HG03342 (cell line): ENCODE measurements at regions not wholly inside any gene's neighbourhood (a gene's known extent, or its start where the extent isn't known, plus 50 kb on each side); places are given as distances from the start of the nearest gene placed in this dataset.
"Not testable (repeated sequence)": the region's sequence is repeated elsewhere in the genome, so short reads cannot be mapped to it uniquely, and the experiment has no call there.

ENCODE experiments used
- ATAC-seq: cut with Tn5 transposase; IDR thresholded peaks from one replicate; pipeline ENCODE4 v1.9.1; 2021; ENCODE audit warnings: mild to moderate bottlenecking, moderate library complexity; ENCODE audit not compliant: unreplicated experiment

DNA sequence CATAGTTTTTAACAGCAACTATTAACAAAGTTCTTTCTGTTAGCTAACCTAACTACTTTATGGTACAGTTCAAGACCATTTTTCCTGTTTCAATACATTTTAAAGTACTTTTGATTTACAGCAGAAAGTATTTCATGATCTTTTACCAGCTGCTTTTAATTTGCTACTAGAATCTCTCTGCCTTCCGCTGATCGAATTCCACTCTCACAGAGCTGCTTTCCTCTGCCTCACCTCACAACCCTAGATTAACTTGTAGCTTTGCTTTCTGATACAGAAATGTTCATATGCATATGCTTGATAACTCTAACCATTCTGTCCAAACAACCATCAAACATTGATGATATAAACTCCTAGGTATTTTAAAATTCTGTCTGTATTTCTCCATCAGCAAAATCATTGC, 463.2 kb upstream of the ZEB2 start:
- no peak for ATAC-seq

DNA sequence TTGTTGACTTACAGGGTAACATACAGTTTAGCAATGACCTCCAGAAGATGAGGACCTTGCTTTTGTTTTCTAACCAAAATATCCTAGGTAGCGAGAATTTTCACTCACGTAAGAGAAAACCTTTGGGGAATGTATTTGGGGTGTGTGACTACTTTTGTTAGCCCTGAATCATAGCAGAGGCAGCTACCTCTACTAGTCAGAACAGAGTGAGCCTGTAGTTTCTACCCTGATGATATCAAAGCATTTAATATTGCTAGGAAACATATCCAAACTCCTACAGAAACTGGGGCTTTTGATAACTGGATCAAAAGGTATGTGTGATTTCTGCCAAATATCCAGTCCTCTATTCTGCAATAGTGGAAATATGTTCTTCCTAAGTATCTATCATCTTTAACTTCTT, 462.6 kb upstream of the ZEB2 start:
- ATAC-seq: no peak

DNA sequence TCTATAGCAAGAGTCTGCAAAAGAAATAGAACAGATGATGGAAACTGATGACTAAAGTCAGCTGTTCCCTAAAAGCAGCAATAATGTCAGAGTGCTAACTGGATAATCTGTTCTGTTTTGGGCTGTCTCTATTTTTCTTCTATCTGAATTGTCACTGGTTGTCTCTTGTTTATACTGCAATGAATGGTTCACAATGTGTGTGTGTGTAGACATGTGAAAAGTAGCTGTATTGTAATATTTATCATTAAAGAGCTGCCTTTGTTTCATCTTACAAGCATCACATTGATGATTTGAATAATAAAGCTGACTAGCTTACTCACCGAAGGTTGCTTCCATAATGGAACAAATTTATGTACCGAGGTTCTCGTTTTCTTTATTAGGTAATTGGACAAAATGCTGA, 456.0 kb upstream of the ZEB2 start:
- ATAC-seq: no peak

DNA sequence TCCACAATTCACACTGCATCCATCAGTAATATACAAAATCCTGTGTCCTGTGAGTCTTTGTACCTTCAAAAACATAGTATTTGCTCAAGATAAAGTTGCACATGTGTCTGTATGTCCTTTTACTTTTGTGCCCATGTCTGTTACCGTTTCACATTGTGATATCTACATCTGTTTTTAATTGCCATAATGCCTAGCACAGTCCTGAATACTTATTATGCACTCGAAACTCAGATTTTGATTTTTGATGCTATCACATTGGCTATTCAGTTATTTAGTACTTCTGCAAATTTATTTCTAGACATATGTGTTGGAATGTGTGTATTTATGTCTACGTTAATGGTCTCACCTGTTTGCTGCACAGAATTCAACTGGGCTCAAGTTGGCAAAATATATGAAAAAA, 452.8 kb upstream of the ZEB2 start:
- no peak for ATAC-seq

DNA sequence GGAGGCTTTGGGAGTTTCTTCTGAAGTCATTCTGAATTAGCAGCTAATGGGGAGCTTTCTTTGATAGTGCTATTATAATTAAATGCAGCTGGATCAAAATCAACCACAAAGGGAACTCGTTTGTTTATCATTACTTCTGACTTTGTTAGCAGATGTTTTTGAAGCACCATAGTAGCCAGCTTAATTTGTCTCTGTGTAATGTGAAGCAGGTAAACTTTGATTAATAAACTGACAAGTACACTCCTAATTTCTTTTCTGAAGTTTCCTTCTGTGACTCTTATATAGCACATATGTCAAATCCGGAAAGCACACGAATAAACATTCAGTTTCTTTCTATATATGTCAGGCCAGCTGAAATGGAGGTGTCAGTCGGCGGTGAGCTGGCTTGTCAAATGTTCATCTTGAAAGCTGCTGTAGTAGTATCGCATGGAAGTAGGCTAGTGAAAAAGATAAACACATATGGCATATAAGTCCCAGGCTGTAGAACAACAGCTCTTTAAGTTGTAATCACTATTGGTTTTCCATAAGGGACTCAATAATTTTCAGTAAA, 451.9 kb upstream of the ZEB2 start:
- ATAC-seq: no peak

DNA sequence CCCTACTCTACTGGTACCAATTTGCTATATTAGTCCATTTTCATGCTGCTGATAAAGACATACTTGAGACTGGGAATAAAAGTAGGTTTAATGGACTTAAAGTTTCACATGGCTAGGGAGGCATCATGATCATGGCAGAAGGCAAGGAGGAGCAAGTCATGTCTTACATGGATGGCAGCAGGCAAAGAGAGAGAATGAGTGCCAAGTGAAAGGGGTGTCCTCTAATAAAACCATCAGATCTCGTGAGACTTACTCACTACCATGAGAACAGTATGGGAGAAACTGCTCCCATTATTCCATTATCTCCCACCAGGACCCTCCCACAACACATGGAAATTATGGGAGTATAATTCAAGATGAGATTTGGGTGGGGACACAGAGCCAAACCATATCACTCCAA, 450.5 kb upstream of the ZEB2 start:
- ATAC-seq: not testable (repeated sequence)

DNA sequence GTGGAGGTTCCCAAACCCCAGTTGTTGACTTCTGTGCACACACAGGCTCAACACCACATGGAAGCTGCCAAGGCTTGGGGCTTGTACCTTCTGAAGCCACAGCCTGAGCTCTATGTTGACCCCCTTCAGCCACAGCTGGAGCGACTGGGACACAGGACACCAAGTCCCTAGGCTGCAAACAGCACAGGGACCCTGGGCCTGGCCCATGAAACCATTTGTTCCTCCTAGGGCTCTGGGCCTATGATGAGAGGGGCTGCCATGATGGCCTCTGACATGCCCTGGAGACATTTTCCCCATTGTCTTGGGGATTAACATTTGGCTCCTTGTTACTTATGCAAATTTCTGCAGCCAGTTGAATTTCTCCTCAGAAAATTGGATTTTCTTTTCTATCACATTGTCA, 449.6 kb upstream of the ZEB2 start:
- ATAC-seq: not testable (repeated sequence)

DNA sequence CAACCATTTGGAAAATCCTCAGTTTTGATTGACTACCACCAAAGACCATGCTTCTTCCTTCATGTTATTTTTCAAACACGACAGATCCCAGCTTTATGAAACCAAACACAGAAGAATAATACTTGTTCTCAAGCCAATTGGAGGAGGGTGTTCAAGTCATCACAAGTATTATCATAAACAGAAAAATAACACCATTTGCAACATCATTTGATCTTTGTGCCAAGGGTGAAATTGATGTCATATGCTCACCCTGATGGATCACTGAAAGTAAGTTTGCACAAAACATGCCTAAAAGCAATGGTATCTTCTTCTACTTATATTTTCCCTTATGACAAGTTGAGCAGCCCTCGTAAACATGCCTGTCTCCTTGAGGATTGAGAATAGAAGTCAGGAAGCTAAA, 448.0 kb upstream of the ZEB2 start:
- ATAC-seq: no peak

DNA sequence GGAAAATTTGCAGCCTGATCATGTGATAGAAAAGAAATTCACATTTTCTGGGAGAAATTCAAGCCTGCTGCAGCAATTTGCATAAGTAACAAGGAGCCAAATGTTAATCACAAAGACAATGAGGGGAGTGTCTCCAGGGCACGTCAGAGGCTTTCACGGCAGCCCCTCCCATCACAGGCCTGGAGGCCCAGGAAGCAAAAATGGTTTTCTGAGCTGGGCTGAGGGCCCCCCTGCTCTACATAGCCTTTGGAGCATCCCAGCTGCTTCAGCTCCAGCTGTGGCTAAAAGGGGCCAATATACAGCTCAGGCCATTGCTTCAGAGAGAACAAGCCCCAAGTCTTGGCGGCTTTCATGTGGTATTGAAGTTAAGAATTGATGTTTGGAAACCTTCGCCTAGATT, 445.3 kb upstream of the ZEB2 start:
- ATAC-seq: no peak

DNA sequence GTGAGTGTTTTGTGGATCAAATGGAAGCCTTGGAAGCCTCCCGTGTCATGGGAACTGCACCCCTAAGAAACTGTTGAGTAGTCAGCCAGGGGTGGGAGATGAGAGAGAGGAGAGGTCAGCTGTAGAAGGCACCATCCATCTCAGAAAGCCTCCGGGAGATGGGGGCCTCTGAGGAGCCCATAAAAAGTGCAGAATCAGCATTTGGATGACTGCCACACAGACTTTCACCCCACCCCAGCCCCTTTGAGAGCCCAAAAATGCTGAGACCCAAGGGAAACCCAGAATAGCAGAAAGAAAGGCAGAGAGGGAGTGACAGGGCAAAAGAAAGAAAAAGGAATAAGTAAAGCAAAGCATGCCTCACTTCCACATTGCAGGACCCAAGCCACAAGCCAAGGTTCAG, 443.1 kb upstream of the ZEB2 start:
- ATAC-seq: no peak

DNA sequence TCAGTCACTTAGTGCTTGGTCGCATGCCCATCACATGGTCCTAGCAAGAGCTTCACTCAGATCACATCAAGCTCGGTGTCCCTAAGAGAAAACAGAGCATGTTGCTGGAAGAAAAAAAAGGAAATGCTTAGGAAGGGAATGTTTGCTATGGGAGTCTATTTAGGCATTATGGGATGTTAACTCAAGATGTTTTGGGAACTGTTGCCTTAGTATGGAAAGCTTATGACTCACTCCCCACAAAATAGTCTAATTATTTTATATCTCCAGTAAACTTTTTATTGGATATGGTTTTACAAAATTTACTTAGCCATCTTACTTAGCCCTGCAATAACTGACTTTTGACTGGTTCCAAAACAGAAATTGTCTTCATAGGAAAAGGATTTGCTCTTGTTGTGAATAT, 439.5 kb upstream of the ZEB2 start:
- ATAC-seq: no peak

DNA sequence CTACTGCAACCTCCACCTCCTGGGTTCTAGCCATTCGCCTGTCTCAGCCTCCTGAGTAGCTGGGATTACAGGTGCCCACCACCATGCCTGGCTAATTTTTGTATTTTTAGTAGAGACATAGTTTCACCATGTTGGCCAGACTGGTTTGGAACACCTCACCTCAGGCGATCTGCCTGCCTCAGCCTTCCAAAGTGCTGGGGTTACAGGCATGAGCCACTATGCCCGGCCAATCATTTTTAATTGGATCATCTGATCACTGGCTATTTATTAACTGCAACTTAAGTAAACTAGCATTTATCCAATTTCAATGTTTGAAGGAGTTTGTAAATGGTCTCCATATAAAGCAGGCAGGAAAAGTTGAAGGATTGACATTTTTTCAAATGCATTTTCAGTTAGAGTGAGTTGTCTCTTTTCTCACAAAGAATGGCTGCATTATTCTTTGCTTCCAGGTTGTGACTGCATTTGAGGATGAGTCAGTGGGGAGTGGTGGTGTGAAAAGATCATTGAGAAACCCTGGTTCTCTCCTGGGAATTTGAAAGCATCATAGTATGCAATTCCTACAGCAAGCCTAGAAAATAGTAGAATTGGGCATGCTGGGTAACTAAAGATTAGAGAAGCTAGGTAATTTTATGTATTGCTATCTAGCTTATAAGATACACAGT, 431.1 kb upstream of the ZEB2 start:
- no peak for ATAC-seq

DNA sequence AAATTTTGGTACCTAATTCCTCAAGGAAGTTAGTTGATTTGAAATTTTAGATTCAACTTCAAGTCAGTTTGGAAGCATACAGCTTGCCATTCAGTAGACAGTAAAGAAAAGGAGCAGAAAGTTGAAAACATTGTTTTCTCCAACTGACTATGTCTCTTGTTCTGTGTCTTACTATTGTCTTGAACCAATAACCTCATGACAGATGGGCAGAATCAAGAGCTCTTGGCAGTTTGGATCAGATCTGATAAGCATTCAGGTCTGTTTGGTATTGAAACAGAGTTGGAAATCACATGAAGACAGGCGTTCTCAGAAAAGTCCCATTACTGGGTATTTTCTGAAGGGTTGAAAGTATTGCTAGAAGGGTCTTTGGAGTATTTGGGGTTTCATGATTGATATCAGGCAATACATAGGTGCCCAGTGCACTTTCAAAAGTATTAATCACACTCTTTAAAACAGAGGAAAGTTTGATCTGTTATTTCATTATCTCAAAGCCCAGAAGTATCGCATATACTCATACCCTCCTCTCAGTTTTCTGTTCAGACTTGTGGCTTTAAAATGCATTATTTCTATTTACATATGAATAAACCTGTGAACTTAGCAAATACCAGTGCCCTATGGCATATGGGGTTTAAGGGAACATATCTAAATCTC, 428.4 kb upstream of the ZEB2 start:
- ATAC-seq: no peak

DNA sequence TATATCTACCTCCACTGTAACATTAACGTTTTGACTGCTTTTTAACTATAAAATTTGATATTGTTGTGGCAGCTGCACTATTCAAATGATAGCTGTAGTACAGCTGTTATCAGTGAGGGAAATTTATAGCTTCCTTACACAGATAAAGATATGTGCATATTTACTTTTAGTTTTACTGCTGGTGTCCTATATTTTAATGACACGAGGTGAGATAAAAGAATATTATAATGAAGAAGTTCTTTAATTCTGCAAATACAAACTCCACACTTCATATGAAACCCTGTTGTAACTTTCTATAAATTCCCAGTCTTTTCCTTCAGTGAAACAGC, 427.8 kb upstream of the ZEB2 start:
- ATAC-seq: no peak

DNA sequence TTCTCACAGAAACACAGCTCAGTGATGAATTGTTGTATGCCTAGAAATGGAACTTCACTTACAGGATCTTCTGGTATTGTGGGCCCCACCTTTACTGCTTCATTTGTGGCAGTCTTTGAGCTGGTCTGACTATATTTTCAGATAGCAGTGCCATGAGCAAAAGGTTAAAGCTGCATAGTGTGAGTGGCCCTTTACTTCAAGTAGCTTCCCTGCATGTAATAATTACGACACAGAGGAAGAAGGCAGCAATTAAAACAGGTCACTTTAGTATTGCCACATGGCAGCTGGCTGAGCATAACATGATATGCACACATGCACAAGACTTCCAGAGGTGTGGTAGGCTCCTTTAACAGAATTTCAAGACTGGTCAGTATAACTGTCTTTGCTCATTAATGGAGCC, 426.3 kb upstream of the ZEB2 start:
- no peak for ATAC-seq

DNA sequence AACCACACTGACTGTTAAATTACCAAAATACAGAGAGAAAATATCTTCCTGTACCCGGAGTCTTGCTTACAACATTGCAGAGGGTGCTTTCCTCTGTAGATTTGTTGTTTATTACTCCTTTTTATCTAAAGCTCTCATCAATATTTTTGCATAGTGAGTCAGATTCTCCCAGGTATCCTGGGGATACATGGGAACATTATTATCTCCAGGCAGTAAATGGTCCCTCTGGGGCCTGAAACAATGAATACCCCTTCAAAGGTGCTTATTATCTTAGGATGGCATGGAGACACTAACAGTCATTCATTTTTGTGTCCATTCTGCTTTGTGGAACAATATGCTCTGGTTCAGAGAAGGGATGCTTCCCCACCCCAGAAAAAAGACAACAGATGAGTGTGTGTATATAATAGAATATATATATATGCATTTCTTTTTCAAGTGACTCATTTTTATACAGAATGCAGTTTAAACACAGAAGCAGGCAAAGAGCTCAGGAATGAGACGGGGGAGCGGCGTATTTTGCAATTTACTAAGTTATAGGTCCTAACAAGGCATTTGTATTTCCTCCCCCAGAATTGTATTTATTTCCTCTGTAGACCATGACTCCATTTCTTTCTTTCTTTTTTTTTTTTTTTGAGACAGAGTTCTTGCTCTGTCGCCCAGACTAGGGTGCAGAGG, 424.8 kb upstream of the ZEB2 start:
- no peak for ATAC-seq

DNA sequence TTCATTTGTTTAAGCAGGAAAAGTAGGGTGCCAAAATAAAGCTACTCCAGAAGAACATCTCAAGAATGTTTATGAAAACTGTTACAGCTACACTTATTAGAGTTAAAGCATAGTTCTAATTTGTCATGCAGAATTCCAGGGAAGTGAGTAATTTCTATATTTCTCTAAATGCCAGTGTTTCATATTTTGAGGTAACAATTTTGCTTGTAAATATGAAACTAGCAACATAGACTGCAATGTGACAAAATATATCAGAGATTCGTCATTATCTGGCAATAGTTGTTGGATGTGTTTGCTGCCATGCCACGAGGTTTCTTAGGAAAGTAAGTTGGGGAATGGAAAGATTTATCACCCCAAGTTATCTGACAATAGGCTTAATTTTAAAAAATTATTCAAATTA, 424.1 kb upstream of the ZEB2 start:
- ATAC-seq: no peak

DNA sequence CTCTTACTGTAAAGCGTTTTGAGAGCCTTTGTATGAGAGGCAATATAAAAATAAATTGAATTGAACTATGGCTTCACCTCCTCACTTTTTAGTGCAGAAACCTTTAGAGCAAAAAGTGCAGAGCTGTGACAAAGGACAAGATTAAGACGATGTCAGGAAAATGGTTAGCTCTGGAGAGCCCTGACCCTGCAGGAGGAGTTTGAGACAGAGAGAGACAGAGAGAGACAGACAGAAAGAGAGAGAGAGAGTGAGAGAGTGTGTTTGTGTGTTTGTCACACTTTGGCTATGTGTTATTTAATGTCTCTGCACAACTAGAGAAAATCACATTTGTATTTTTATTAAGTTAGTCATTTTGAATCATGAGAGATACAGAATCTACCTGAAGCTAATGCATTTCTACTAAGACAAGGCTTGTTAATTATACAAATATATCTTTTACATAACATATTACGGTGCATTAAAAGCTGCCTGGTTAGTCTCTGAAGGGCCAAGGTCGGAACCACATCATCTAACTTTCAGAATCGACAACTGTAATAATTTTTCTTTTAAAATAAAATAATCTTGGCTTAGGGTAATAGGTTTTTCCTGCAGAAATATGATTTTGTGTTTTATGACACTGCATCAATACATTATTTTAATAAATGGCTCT, 423.5 kb upstream of the ZEB2 start:
- no peak for ATAC-seq

DNA sequence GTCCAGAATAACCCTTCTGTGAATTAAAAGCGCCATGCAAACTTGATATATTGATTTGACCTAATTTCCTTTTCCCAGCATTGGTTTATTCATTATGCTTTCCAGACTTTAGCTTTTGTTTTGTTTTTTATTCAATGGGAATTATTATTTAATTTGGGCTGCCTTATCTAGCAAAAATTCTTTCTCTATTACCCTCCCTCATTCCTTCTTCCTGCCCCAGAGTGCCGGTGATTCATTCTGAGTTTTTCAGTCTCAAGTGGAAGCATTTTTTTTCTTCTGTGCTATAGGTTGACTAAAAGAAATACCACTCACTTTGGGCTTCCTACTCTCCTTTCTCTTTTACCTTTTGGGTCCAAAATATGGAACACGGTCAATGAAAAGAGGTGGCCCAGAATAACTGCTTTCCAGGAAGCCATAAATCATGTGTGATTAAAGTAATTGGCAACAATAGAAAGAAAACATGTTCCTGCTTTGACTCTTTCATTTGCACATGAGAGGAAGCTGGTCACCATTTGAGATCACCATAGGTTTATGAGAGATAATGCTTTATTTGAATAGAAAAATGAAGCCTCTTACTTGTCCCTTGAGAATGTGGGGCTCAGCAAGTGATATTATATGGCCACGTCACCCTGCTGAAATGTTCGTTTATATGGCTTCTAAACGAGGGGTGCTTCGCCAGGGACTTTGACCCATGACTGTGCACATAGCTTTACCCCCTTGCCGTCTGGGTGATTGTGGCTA, 422.8 kb upstream of the ZEB2 start:
- ATAC-seq: no peak

DNA sequence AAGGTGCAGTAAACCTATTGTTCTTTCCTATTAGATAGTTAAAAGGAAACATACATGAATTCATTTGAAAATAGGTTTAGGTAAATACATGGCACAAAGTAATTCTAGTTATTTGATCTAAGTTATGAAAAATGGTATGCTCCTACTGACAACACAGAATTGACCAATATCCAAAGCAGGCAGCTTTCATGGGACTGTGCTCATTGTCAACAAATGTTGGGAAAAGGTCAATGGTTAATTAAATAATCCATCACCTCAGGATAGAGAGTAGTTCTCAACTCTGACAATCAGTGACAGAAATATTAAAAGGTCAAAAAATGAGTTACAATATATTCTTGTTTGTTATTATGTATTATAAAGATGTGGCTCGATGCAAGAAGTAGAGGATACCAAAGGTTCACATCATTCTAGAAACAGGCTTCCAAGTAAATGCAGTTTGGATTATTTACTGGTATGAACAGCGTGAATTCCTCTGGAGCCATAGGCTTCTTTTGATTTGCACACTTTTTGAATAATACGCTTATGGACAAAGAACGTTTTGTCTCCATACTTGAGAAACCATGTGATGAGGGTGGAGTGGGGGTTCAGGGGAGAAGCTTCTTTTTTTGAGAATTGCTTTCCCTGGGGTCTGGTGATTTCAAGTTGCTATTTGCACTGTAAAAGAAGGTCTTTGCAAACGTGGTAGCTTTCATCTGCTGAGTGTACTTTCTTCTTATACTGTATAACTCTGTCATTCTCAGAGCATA, 422.0 kb upstream of the ZEB2 start:
- no peak for ATAC-seq
